ENCODE measurements at regions not wholly inside any gene's neighbourhood (a gene's known extent, or its start where the extent isn't known, plus 50 kb on each side); places are given as distances from the start of the nearest gene placed in this dataset.

DNA sequence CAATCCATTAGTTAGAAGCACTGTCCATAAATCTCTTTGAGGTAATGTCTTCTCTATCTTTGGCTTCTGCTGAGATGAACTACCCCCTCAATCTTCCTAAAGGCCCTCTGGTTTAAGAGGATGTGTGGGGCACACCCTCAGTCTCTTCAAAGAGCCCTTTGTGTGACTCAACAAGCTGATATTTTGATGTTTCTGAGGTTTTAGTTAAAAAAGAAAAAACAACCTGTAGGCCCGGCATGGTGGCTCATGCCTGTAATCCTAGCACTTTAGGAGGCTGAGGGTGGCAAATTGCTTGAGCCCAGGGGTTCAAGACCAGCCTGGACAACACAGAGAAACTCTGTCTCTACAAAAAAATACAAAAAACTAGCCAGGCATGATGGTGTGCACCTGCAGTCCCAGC is 593.5 kb downstream of the TMEM182 start:
- H3K9me3 ChIP-seq, result peaks cover 0 to 8% (median 0%) of the 10 kb centered on the region in 11 donors
- intact Hi-C loops (cut with DNase I), result no loop called here
- WGBS, 2 donors, result 82 to 88% methylated on average over 1 of the region's 1 CpG
- no peaks in the 10 kb centered on the region for H3K27me3 ChIP-seq
- H3K4me1 ChIP-seq, result no peaks in the 10 kb centered on the region
- ATAC-seq (no peak), DNase-seq (no peak)
- TF ChIP-seq, protein P1, sequence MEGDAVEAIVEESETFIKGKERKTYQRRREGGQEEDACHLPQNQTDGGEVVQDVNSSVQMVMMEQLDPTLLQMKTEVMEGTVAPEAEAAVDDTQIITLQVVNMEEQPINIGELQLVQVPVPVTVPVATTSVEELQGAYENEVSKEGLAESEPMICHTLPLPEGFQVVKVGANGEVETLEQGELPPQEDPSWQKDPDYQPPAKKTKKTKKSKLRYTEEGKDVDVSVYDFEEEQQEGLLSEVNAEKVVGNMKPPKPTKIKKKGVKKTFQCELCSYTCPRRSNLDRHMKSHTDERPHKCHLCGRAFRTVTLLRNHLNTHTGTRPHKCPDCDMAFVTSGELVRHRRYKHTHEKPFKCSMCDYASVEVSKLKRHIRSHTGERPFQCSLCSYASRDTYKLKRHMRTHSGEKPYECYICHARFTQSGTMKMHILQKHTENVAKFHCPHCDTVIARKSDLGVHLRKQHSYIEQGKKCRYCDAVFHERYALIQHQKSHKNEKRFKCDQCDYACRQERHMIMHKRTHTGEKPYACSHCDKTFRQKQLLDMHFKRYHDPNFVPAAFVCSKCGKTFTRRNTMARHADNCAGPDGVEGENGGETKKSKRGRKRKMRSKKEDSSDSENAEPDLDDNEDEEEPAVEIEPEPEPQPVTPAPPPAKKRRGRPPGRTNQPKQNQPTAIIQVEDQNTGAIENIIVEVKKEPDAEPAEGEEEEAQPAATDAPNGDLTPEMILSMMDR (IDR thresholded peaks at IDR 0.05), result no peak
- no peaks in the 10 kb centered on the region for H3K36me3 ChIP-seq
- H3K27ac ChIP-seq, result no peak overlapping the region
- no peak overlapping the region for H3K4me3 ChIP-seq

DNA sequence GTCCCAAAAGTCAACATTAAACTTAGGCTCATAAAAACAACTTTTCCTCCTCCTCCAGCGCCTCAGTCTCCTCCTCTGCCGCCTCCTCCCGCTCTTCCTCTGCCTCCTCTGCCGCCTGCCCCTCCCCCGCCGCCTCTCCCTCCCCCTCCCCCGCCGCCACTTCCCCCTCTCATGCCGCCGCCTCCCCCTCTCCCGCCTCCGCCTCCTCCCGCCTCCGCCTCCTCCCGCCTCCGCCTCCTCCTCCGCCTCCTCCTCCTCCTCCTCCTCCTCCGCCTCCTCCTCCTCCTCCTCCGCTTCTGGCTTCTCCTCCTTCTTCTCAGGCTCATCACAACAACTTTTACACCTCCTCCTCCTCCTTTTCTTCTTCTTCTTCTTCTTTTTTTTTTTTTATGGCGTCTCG is 599.9 kb downstream of the TMEM182 start:
- peaks cover 0 to 11% (median 0%) of the 10 kb centered on the region in 11 donors for H3K9me3 ChIP-seq
- DNase-seq (no peak), ATAC-seq (no peak)
- no peaks in the 10 kb centered on the region for H3K4me1 ChIP-seq
- H3K36me3 ChIP-seq, result no peaks in the 10 kb centered on the region
- intact Hi-C loops (cut with DNase I), result no loop called here
- H3K27me3 ChIP-seq, result no peaks in the 10 kb centered on the region
- H3K4me3 ChIP-seq, result no peak overlapping the region
- WGBS, 2 donors, result 95 to 96% methylated on average over 5 to 20 of the region's 21 CpGs
- TF ChIP-seq, protein P1 (IDR thresholded peaks at IDR 0.05), result no peak
- H3K27ac ChIP-seq, result no peak overlapping the region

DNA sequence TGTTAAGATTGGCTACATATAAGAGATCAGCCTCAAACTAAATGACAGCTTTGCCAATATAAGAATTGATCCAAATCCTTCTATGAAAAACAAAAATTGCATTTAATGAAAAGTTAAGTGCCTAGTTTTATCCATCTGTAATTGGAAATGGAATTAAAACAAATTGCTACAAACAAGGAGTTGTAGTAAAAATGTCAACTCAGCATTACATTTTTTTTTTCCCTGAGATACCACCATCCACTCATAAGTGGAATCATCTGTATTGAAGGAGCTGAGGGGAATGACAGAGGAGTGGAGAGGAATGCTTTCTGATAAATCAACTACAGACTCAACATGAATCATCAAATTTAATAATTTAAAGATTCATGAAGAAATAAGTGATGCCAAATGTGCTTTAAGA is 601.8 kb downstream of the TMEM182 start:
- Histone ChIP-seq H3K9me3 (peaks cover 0 to 11% (median 0%) of the 10 kb centered on the region in 11 donors), H3K4me3 (no peak overlapping the region), H3K27ac (no peak overlapping the region), H3K4me1 (no peaks in the 10 kb centered on the region), H3K36me3 (no peaks in the 10 kb centered on the region), H3K27me3 (no peaks in the 10 kb centered on the region)
- ATAC-seq (no peak), DNase-seq (no peak)
- intact Hi-C loops (cut with DNase I), result no loop called here
- TF ChIP-seq, protein P1 (IDR thresholded peaks at IDR 0.05), result no peak

DNA sequence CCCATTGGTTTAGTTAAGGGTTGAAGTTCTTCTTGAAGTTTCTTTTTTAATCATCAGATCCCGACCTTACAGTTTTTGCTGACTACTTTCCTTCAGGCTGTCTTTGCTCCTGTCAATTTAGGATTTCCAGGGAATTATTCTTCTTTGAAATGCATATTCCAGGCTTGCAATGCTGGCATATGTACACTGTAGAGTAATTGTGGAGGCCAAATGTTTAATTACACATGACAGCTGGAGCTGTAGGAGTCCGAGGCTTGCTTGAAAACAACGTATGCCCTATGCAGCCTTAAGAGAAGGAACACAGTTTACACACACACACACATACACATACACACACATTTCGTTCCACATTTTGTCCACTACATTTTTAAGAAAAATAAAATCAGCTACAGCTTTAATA is 602.3 kb downstream of the TMEM182 start:
- H3K4me1 ChIP-seq, result no peaks in the 10 kb centered on the region
- no peak overlapping the region for H3K27ac ChIP-seq
- H3K27me3 ChIP-seq, result no peaks in the 10 kb centered on the region
- no peak for DNase-seq
- TF ChIP-seq, protein P1 (IDR thresholded peaks at IDR 0.05), result no peak
- intact Hi-C loops (cut with DNase I), result no loop called here
- no peak overlapping the region for H3K4me3 ChIP-seq
- no peak for ATAC-seq
- no peaks in the 10 kb centered on the region for H3K36me3 ChIP-seq
- H3K9me3 ChIP-seq, result peaks cover 0 to 11% (median 0%) of the 10 kb centered on the region in 11 donors
- 62 to 70% methylated on average over 4 of the region's 4 CpGs for WGBS, 2 donors

DNA sequence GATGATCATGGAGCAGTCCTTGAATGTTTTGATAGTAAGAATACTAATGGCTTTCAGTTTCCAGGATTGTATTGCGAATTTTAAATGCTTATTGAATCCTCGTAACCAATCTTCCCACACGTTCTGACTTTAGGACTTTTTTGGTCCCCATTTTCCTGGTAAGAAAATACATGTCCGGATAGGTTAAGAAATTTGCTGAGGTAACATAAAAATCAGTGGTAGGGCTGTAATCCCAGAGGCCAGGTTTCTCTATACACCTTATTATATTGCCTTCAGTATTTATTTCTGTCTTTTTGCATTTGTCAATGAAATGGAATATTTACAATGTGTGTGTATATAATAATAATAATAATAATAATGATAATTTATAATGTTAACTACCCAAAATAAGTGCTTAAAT is 603.2 kb downstream of the TMEM182 start:
- intact Hi-C loops (cut with DNase I), result no loop called here
- no peak overlapping the region for H3K27ac ChIP-seq
- no peak for DNase-seq
- TF ChIP-seq, protein P1 (IDR thresholded peaks at IDR 0.05), result no peak
- no peaks in the 10 kb centered on the region for H3K36me3 ChIP-seq
- H3K27me3 ChIP-seq, result no peaks in the 10 kb centered on the region
- H3K9me3 ChIP-seq, result peaks cover 0 to 9% (median 0%) of the 10 kb centered on the region in 11 donors
- no peak for ATAC-seq
- no peaks in the 10 kb centered on the region for H3K4me1 ChIP-seq
- WGBS, 2 donors, result 80 to 85% methylated on average over 4 of the region's 4 CpGs
- H3K4me3 ChIP-seq, result no peak overlapping the region
